ENCODE measurements at regions not wholly inside any gene's neighbourhood (a gene's known extent, or its start where the extent isn't known, plus 50 kb on each side); places are given as distances from the start of the nearest gene placed in this dataset.

DNA sequence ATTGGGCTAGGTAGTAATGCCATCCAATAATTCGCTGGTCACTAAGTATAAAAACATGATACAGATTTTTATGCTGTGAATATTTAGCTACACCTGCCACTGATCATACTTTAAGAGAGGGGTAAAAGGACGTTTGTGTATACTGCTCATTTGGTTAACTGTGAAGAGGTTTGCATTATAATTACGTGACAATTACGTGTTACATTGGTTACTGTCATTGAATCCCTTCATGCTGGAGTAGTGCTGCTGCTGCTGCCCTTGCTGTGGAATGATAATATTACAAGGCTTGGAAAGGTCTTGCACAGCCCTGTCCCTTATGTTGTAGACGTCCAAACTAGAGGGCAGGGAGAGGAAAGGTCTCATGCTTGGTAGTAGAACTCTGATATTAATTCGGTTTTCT lies 312.2 kb upstream of the ATP2B1 start:
- Histone ChIP-seq H3K4me2 (ENCODE audit: insufficient read depth, low read length) (no peak overlapping the region), H3K79me2 (ENCODE audit: control insufficient read depth, insufficient read depth, low read length) (no peaks in the 10 kb centered on the region), H3K4me3 (replicated peaks in 1 of 3; ENCODE audit: insufficient read depth in 1 of 3, low read depth in 1 of 3, low read length in 3 of 3) (no peak overlapping the region), H3K36me3 (ENCODE audit: control insufficient read depth in 2 of 2, extremely low read depth in 1 of 2, insufficient read depth in 2 of 2, low read length in 2 of 2) (no peaks in the 10 kb centered on the region), H3K27ac (ENCODE audit: insufficient read depth, low read depth, low read length) (no peak overlapping the region), H3K27me3 (ENCODE audit: control insufficient read depth in 2 of 2, insufficient read depth in 2 of 2, low read length in 2 of 2) (no peaks in the 10 kb centered on the region), H3K4me1 (ENCODE audit: control insufficient read depth, extremely low read depth, insufficient read depth, low read length) (no peaks in the 10 kb centered on the region), H2AFZ (ENCODE audit: low read depth, low read length) (no peak overlapping the region), H3K9me3 (replicated peaks; ENCODE audit: control insufficient read depth, insufficient read depth, low read length) (no peaks in the 10 kb centered on the region), H4K20me1 (replicated peaks; ENCODE audit: control insufficient read depth, extremely low read depth, insufficient read depth, low read length) (no peaks in the 10 kb centered on the region), H3K9me1 (replicated peaks; ENCODE audit: control insufficient read depth, extremely low read depth, insufficient read depth, low read length) (no peaks in the 10 kb centered on the region), H3K9ac (replicated peaks; ENCODE audit: extremely low read depth, insufficient read depth, low read length) (no peak overlapping the region)
- ChIA-PET CTCF (interaction anchor here (0.6 to 1.3 kb wide), 5 partner anchors 8 to 924 kb away, joined by 3 to 5 read pairs (median 3); no protein-coding TSS in a partner anchor), POLR2A (interaction anchor here (0.6 kb wide), 1 partner anchor 34 kb away, joined by 3 read pairs; no protein-coding TSS in a partner anchor)
- DNase-seq (ENCODE audit: low read depth, low spot score) = no peak
- dilution Hi-C loops (cut with MboI; ENCODE audit: extremely low pct_ligation_motif_present, low sequenced_read_pairs) = no loop called here
- intact Hi-C loops (cut with micrococcal nuclease) = no loop called here
- no TSS peak for BruUV-seq (replicated peaks)
- TF ChIP-seq GATA2 (IDR thresholded peaks at IDR 0.05; ENCODE audit: insufficient read depth, insufficient read length, low read depth, low read length) (no peak), MYC (IDR thresholded peaks at IDR 0.05; ENCODE audit: low read depth, low read length) (no peak), POLR2A (IDR thresholded peaks at IDR 0.05; ENCODE audit: low read depth, low read length) (no peak), EZH2 (IDR thresholded peaks at IDR 0.05; ENCODE audit: borderline replicate concordance, low read depth, low read length, severe bottlenecking) (no peak), POLR2AphosphoS5 (IDR thresholded peaks at IDR 0.05; ENCODE audit: insufficient read depth, low read depth, low read length) (no peak), FOS (IDR thresholded peaks at IDR 0.05; ENCODE audit: borderline replicate concordance, insufficient read depth, low read length) (no peak)
- TF ChIP-seq, protein P1, sequence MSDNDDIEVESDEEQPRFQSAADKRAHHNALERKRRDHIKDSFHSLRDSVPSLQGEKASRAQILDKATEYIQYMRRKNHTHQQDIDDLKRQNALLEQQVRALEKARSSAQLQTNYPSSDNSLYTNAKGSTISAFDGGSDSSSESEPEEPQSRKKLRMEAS (IDR thresholded peaks at IDR 0.05; ENCODE audit: insufficient read depth, insufficient read length) = no peak
- FAIRE-seq = no peak

DNA sequence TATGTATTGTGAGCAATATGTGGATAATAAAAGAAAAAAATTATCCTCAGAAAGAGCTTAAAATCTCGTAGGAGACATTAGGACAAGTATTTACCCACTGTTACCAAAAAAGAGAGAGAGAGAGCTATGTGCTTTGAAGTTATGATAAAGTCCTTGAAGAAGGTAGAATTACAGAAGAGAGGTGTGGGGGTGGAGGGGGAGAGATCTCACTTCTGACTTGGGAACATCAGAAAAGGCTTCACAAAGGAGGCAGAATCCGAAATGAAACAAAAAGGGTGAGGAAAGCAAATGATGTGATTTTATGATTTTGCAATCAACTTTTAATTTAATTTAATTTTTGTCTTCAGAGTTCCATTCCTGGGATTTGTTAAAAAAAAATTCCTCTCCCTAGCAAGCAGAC lies 311.8 kb upstream of the ATP2B1 start:
- Histone ChIP-seq H3K36me3 (ENCODE audit: control insufficient read depth in 2 of 2, extremely low read depth in 1 of 2, insufficient read depth in 2 of 2, low read length in 2 of 2) (no peaks in the 10 kb centered on the region), H3K9me3 (replicated peaks; ENCODE audit: control insufficient read depth, insufficient read depth, low read length) (no peaks in the 10 kb centered on the region), H3K9me1 (replicated peaks; ENCODE audit: control insufficient read depth, extremely low read depth, insufficient read depth, low read length) (no peaks in the 10 kb centered on the region), H2AFZ (ENCODE audit: low read depth, low read length) (no peak overlapping the region), H4K20me1 (replicated peaks; ENCODE audit: control insufficient read depth, extremely low read depth, insufficient read depth, low read length) (no peaks in the 10 kb centered on the region), H3K27ac (ENCODE audit: insufficient read depth, low read depth, low read length) (no peak overlapping the region), H3K4me3 (replicated peaks in 1 of 3; ENCODE audit: insufficient read depth in 1 of 3, low read depth in 1 of 3, low read length in 3 of 3) (no peak overlapping the region), H3K4me2 (ENCODE audit: insufficient read depth, low read length) (no peak overlapping the region), H3K79me2 (ENCODE audit: control insufficient read depth, insufficient read depth, low read length) (no peaks in the 10 kb centered on the region), H3K4me1 (ENCODE audit: control insufficient read depth, extremely low read depth, insufficient read depth, low read length) (no peaks in the 10 kb centered on the region), H3K9ac (replicated peaks; ENCODE audit: extremely low read depth, insufficient read depth, low read length) (no peak overlapping the region), H3K27me3 (ENCODE audit: control insufficient read depth in 2 of 2, insufficient read depth in 2 of 2, low read length in 2 of 2) (no peaks in the 10 kb centered on the region)
- DNase-seq (ENCODE audit: low read depth, low spot score) (no peak), FAIRE-seq (no peak)
- dilution Hi-C loops (cut with MboI; ENCODE audit: extremely low pct_ligation_motif_present, low sequenced_read_pairs) (no loop called here), intact Hi-C loops (cut with micrococcal nuclease) (no loop called here)
- TF ChIP-seq MYC (IDR thresholded peaks at IDR 0.05; ENCODE audit: low read depth, low read length) (no peak), EZH2 (IDR thresholded peaks at IDR 0.05; ENCODE audit: borderline replicate concordance, low read depth, low read length, severe bottlenecking) (no peak), POLR2AphosphoS5 (IDR thresholded peaks at IDR 0.05; ENCODE audit: insufficient read depth, low read depth, low read length) (no peak), FOS (IDR thresholded peaks at IDR 0.05; ENCODE audit: borderline replicate concordance, insufficient read depth, low read length) (no peak), GATA2 (IDR thresholded peaks at IDR 0.05; ENCODE audit: insufficient read depth, insufficient read length, low read depth, low read length) (no peak), JUN (IDR thresholded peaks at IDR 0.05; ENCODE audit: borderline replicate concordance, insufficient read depth, insufficient read length, low read depth) (no peak), POLR2A (IDR thresholded peaks at IDR 0.05; ENCODE audit: low read depth, low read length) (no peak)
- TF ChIP-seq, protein P2, sequence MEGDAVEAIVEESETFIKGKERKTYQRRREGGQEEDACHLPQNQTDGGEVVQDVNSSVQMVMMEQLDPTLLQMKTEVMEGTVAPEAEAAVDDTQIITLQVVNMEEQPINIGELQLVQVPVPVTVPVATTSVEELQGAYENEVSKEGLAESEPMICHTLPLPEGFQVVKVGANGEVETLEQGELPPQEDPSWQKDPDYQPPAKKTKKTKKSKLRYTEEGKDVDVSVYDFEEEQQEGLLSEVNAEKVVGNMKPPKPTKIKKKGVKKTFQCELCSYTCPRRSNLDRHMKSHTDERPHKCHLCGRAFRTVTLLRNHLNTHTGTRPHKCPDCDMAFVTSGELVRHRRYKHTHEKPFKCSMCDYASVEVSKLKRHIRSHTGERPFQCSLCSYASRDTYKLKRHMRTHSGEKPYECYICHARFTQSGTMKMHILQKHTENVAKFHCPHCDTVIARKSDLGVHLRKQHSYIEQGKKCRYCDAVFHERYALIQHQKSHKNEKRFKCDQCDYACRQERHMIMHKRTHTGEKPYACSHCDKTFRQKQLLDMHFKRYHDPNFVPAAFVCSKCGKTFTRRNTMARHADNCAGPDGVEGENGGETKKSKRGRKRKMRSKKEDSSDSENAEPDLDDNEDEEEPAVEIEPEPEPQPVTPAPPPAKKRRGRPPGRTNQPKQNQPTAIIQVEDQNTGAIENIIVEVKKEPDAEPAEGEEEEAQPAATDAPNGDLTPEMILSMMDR (IDR thresholded peaks at IDR 0.05; ENCODE audit: extremely low read depth in 1 of 2, insufficient read depth in 1 of 2, low read depth in 1 of 2, low read length in 2 of 2) = no peak
- TF ChIP-seq, protein P1 (IDR thresholded peaks at IDR 0.05; ENCODE audit: insufficient read depth, insufficient read length) = no peak
- ChIA-PET CTCF (interaction anchor here (1.0 to 1.3 kb wide), 4 partner anchors 8 to 924 kb away, joined by 3 to 5 read pairs (median 3); no protein-coding TSS in a partner anchor), POLR2A (no interaction called here)
- no TSS peak for BruUV-seq (replicated peaks)
